T-helper 2 cell treated with Interferon-gamma antibody and Interleukin-4, amounts not matched to agents 5 μg/mL and 100 μg/mL, for 36 hours (primary cell): ENCODE measurements at regions not wholly inside any gene's neighbourhood (a gene's known extent, or its start where the extent isn't known, plus 50 kb on each side); places are given as distances from the start of the nearest gene placed in this dataset.

ENCODE experiments used
- DNase-seq: peaks from one replicate; pipeline ENCODE4 v3.0.0; 2021; ENCODE audit warnings: low spot score
- H3K27ac Mint-ChIP-seq: one replicate; pipeline ENCODE4 v1.8.0; 2021; ENCODE audit warnings: mild to moderate bottlenecking, mixed read lengths
- H3K27me3 Mint-ChIP-seq: one replicate; pipeline ENCODE4 v1.8.0; 2021; ENCODE audit warnings: low read depth, mixed read lengths
- H3K36me3 Mint-ChIP-seq: one replicate; pipeline ENCODE4 v1.8.0; 2021; ENCODE audit warnings: low read depth, mixed read lengths
- H3K4me1 Mint-ChIP-seq: one replicate; pipeline ENCODE4 v1.8.0; 2021; ENCODE audit warnings: low read depth, mixed read lengths
- H3K4me3 Mint-ChIP-seq: one replicate; pipeline ENCODE4 v1.8.0; 2022; ENCODE audit warnings: mild to moderate bottlenecking, moderate library complexity, mixed read lengths
- H3K9me3 Mint-ChIP-seq: one replicate; pipeline ENCODE4 v1.8.0; 2021; ENCODE audit warnings: mixed read lengths

DNA sequence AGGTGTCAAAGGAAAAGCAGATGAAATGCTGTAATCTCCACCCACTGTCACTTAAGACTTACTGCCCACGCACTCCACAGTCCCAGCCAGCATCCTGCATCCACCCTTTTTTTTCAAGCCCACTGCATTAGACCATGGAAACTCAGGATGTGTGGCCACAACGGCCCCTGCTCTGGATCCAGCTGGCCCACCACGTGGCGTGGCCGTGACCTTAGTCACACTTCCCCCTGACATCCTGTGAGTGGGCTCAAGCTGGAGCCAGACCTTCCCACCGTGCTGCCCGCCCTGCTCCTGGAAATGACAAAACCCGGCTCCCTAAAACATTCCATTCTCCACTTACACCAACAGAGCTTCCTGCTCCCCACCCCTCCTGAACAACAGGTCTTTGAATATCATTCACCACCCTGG lies 588.3 kb upstream of the DIPK2B start:
- Mint-ChIP-seq H3K4me3 (peak overlapping the region; percentile 2), H3K27ac (peak overlapping the region; percentile 42), H3K4me1 (peaks cover 48% of the 10 kb centered on the region), H3K27me3 (no peaks in the 10 kb centered on the region), H3K36me3 (peaks cover 39% of the 10 kb centered on the region), H3K9me3 (no peaks in the 10 kb centered on the region)
- no peak for DNase-seq

DNA sequence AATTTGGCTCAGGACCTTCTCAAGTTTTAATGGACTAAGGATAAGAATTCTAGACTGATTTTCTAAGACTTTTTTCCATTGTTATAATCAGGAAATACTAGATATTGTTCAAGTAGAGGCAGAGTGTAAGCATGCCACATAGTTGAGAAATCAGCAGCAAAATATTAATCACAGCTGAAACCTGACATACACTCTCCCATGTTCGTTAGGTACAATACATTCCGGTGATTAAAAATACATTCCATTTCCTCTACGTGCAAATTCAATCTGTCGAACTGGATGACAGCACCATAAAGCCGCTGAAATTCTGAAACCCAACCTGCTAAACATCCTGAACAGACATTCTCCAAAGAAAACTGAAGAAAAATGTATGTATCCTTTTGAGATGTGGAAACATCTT lies 587.6 kb upstream of the DIPK2B start:
- Mint-ChIP-seq H3K4me1 (peaks cover 49% of the 10 kb centered on the region), H3K4me3 (no peak overlapping the region), H3K27me3 (no peaks in the 10 kb centered on the region), H3K36me3 (peaks cover 38% of the 10 kb centered on the region), H3K9me3 (no peaks in the 10 kb centered on the region), H3K27ac (no peak overlapping the region)
- no peak for DNase-seq

DNA sequence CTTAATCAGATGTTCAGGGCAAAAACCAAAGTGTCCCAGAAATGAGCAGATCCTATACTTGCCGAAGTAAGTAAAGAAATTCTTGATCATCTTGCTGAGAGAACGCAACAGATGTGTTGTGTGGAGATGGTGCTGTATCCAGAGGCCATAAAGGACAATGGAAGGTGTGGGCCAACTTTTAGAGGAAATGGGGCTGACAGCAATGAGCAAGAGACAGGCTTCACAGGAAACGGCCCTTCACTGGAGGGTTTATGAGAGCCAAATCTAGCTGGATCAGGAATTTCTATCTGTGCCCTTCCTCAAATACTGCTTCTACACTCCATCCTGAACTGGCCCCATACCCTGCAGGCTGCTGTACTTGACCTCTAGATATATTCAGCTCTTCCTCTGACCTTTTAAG lies 583.9 kb upstream of the DIPK2B start:
- no peaks in the 10 kb centered on the region for H3K9me3 Mint-ChIP-seq
- peak overlapping the region; percentile 2 for H3K27ac Mint-ChIP-seq
- DNase-seq: no peak
- H3K4me3 Mint-ChIP-seq: no peak overlapping the region
- peaks cover 58% of the 10 kb centered on the region for H3K4me1 Mint-ChIP-seq
- H3K27me3 Mint-ChIP-seq: no peaks in the 10 kb centered on the region
- H3K36me3 Mint-ChIP-seq: peaks cover 28% of the 10 kb centered on the region

DNA sequence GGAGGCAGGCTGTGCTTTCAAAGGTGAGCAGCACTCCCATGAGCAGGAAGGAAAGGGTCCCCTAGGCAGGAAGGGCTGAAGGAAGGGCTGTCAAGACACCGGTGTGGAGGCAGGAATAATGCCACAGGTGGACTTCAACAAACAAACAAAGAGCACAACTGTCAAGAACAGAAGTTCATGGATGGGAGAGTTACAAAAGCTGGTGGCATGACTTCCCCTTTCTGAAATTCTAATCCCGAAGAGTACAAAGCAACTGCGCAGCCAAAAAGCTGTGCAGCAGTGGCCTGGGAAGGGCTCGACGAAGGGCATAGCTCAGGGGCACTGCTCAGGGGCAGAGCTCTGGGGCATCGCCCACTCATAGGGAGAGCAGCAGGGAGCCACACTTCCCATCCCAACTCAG lies 582.3 kb upstream of the DIPK2B start:
- Mint-ChIP-seq H3K9me3 (no peaks in the 10 kb centered on the region), H3K4me3 (no peak overlapping the region), H3K36me3 (peaks cover 34% of the 10 kb centered on the region), H3K27ac (peak overlapping the region; percentile 34), H3K4me1 (peaks cover 60% of the 10 kb centered on the region), H3K27me3 (no peaks in the 10 kb centered on the region)
- DNase-seq: no peak

DNA sequence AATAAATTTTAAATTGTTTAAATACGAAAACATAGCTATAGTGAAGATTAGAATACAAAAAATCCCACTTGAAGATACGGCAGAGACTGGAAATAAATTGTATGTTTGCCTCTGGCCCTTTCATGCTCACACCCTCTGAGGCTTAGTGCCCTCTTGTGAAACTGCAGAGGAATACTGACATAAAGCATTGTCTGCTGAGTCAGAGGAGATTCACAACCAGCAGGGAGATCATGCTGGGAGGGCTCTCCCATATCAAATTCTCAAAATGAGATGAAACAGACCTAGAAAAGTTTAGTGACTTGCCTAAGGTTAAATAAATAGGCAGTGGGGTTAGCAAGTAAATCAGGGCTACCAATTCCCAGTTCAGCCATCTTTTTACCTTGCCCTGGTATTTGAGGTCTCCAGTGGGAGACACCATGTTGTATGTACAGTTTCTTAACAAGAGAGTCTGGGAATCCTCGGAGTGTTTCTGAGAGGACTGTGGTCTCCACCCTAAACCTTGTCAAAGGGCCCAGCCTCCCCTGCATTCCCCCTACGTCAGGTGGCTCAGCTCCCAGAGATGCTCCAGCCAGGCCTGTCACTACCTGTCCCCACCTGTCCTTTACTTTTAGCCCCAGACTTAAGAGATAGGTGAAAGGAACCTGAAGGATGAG lies 581.4 kb upstream of the DIPK2B start:
- Mint-ChIP-seq H3K9me3 (no peaks in the 10 kb centered on the region), H3K36me3 (peaks cover 34% of the 10 kb centered on the region), H3K4me1 (peaks cover 70% of the 10 kb centered on the region), H3K4me3 (no peak overlapping the region), H3K27ac (no peak overlapping the region), H3K27me3 (no peaks in the 10 kb centered on the region)
- no peak for DNase-seq

DNA sequence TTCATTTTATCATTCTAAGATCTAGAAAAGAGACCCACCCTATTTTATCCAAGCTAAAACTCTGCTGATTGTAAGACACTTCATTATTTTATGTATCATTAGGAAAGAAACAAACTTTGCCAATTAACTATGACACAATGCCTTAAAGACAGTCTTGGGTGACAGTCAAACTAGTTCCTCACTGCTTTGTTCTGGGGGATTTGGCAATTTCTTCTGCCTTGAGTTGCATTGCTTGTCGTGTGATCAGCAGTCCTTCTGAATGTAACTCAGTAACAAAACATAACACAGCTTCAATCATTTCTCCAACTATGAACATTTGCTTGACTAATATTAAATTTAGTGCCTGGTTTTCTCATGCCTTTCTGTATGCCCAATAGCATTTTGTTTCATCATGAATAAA lies 577.9 kb upstream of the DIPK2B start:
- H3K4me1 Mint-ChIP-seq: peaks cover 69% of the 10 kb centered on the region
- no peaks in the 10 kb centered on the region for H3K27me3 Mint-ChIP-seq
- peaks cover 26% of the 10 kb centered on the region for H3K36me3 Mint-ChIP-seq
- H3K27ac Mint-ChIP-seq: no peak overlapping the region
- no peak overlapping the region for H3K4me3 Mint-ChIP-seq
- H3K9me3 Mint-ChIP-seq: no peaks in the 10 kb centered on the region
- DNase-seq: no peak

DNA sequence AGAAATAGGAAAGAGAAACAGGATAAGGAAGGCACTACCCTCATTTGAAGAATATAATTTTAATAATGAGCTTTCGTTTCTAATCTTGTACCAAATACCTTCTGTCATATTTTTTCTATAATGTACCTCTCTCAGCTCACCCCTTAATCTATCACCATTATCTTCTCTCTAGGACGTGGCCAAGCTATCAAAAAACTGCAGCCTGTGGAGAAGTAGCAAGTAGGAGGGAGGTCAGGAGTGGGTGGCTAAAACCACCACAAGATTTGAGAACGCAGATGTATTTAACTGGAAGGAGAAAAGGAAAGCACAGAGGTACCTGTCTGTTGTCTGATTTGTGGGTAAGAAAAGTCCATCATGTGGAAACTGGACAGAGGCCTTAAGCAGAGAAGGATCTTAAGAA lies 576.7 kb upstream of the DIPK2B start:
- Mint-ChIP-seq H3K4me3 (peak overlapping the region; percentile 61), H3K9me3 (no peaks in the 10 kb centered on the region), H3K36me3 (peaks cover 29% of the 10 kb centered on the region), H3K4me1 (peaks cover 70% of the 10 kb centered on the region), H3K27ac (peak overlapping the region; percentile 81), H3K27me3 (no peaks in the 10 kb centered on the region)
- no peak for DNase-seq

DNA sequence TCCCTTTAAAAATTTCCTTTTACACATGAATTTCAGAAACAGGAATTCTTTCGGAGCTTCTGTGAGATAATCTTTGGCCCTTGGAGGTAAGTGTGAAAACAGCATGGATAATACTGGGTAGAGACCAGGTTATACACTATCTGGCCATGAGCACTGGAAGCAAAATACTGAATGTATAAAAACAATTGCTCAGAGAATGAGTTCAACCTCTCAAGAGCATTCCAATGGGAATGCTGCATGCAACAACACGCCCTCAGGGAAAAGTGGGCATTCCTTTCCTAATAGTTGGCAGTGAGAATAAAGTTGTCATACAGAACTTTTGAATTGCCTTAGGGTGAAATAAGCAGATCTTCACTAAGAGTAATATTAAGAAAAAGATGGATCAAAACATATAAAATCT lies 574.8 kb upstream of the DIPK2B start:
- no peaks in the 10 kb centered on the region for H3K27me3 Mint-ChIP-seq
- H3K27ac Mint-ChIP-seq: peak overlapping the region; percentile 31
- peaks cover 72% of the 10 kb centered on the region for H3K4me1 Mint-ChIP-seq
- no peak for DNase-seq
- no peaks in the 10 kb centered on the region for H3K9me3 Mint-ChIP-seq
- H3K4me3 Mint-ChIP-seq: no peak overlapping the region
- peaks cover 34% of the 10 kb centered on the region for H3K36me3 Mint-ChIP-seq

DNA sequence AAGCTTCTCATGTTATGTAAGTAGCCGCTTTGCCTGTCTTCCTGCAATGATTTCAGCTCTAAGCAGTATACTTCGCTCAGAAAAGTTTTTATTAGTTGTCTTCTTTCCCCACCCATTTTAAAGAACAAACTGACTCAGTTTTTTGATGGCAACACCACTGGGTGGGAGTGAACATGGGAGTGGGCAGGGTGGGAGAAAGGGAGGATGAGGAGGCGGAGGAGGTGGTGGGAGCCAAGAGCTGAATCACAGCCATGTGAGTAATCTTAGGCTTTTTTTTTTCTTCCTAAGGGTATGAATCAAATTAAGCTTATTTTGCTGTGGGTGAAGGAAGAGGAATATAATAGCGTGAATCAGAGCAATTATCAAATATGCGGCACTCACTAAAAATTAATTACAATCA lies 574.3 kb upstream of the DIPK2B start:
- no peaks in the 10 kb centered on the region for H3K27me3 Mint-ChIP-seq
- H3K4me1 Mint-ChIP-seq: peaks cover 71% of the 10 kb centered on the region
- H3K36me3 Mint-ChIP-seq: peaks cover 30% of the 10 kb centered on the region
- H3K9me3 Mint-ChIP-seq: no peaks in the 10 kb centered on the region
- no peak overlapping the region for H3K27ac Mint-ChIP-seq
- DNase-seq: peak; percentile 22
- no peak overlapping the region for H3K4me3 Mint-ChIP-seq

DNA sequence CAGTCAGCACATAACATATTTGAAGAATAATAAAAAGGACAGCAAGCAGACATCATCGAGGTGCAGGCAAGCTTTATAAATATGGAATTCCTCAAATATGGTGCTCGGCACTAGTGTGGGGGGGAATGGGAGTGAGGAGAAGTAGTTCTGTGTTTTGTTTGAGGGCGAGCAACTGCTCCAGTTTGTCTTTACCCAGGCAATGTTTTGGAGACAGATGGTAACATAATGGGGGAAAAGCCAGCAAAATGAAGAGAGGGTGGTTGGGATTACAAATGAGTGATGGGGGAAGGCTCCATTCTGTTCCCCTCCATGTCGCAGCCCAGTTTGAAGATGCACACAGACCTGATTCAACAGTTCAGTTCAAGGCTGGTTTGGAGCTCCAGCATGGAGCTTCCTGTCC lies 572.9 kb upstream of the DIPK2B start:
- no peaks in the 10 kb centered on the region for H3K9me3 Mint-ChIP-seq
- no peak for DNase-seq
- no peaks in the 10 kb centered on the region for H3K27me3 Mint-ChIP-seq
- peaks cover 59% of the 10 kb centered on the region for H3K4me1 Mint-ChIP-seq
- H3K27ac Mint-ChIP-seq: peak overlapping the region; percentile 76
- H3K36me3 Mint-ChIP-seq: peaks cover 25% of the 10 kb centered on the region
- H3K4me3 Mint-ChIP-seq: no peak overlapping the region

DNA sequence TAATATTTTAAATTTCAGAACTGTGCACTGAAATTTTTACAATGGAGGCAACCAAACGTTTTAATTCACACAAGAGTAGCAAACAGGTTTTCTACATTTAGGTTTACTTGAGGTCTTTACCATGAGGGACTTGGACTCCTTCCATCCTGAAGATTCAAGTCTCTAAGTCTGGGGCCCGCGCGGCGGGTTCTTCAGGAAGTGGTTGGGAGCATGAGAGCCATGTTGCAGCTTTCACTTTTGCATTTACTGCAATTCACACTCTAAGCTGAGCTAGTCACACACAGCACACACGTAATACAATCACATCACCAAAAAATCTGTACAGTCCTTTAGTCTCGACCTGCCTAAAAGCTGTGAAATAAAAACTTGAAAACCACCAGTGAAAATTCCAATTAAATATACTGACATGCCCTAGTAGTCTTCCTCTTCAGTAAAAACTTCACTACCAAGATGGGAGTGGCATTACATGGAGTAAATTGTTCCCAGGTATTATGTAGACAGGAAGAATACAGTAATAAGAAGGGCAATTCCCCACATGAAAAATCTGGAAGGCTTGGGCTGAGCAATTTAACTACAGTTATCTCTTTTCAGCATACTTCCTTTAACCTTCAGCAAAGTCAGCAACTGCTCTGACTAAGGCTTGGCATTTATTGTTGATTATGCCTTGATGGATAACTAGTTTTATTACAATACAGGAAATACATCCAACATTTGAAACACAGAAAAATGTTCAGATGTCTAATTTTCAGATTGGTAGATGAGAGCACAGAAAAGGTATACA lies 571.1 kb upstream of the DIPK2B start:
- peaks cover 56% of the 10 kb centered on the region for H3K4me1 Mint-ChIP-seq
- H3K27ac Mint-ChIP-seq: peak overlapping the region; percentile 93
- H3K36me3 Mint-ChIP-seq: peaks cover 30% of the 10 kb centered on the region
- no peaks in the 10 kb centered on the region for H3K9me3 Mint-ChIP-seq
- peak; percentile 57 for DNase-seq
- H3K4me3 Mint-ChIP-seq: peak overlapping the region; percentile 93
- H3K27me3 Mint-ChIP-seq: no peaks in the 10 kb centered on the region

DNA sequence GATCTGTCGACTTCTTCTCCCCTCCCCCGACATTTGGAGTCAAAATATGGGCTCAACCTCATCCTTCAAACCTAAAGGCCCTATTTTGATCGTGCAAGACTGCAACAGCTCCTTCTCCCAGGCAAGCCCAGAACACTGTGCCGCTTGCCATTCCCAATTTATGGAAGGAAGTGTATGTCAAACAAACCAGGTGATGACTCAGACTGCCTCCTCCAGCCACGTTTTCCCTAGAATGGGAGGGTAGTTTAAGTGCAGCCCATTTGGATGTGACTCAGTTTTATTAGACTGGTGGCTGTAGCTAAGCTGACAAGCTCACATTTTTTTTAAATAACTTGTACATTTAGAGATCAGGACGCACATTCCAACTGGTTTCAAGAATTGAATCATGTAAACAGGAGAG lies 570.4 kb upstream of the DIPK2B start:
- no peak for DNase-seq
- Mint-ChIP-seq H3K27ac (peak overlapping the region; percentile 93), H3K27me3 (no peaks in the 10 kb centered on the region), H3K36me3 (peaks cover 27% of the 10 kb centered on the region), H3K9me3 (no peaks in the 10 kb centered on the region), H3K4me1 (peaks cover 52% of the 10 kb centered on the region), H3K4me3 (peak overlapping the region; percentile 93)

DNA sequence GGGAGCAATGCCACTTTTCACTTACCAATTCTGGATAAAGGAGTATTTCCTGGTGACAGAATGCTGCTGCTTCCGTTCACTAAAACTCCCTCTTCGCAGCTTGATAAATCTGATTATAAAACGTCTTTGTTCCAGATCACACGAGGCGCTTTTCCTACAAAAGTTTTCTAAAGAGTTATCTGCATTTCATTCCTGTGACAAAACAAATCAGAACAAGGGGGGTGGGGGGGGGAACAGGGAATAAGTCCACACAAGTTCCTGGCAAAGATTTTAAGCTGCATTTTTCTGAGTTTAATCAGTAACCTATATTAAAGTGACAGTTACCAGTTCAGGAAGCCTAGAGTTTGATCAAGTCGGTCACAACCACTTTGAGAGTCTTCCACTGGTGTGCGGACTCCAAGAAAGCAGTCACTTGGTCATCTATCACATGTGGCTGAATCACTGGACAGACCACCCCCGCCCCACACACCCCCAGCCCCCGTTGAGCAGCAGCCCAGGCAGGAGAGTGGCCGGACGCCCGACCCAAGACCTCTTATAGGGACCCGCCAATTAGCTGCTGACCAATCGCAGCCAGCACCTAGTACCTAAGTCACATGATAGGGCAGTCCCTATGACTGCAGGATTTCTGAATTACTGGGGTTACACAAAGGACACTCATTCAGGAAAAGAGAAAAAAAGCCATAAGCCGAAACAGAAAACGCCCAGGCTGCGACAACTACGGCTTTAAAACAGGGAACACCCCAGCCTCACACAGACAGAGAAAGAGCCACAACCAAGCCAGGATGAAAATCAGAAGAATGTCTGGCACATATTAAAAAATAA lies 569.3 kb upstream of the DIPK2B start:
- peak overlapping the region; percentile 93 for H3K27ac Mint-ChIP-seq
- peaks cover 57% of the 10 kb centered on the region for H3K4me1 Mint-ChIP-seq
- DNase-seq: peak; percentile 54
- H3K36me3 Mint-ChIP-seq: peaks cover 29% of the 10 kb centered on the region
- H3K27me3 Mint-ChIP-seq: no peaks in the 10 kb centered on the region
- peak overlapping the region; percentile 93 for H3K4me3 Mint-ChIP-seq
- H3K9me3 Mint-ChIP-seq: no peaks in the 10 kb centered on the region

DNA sequence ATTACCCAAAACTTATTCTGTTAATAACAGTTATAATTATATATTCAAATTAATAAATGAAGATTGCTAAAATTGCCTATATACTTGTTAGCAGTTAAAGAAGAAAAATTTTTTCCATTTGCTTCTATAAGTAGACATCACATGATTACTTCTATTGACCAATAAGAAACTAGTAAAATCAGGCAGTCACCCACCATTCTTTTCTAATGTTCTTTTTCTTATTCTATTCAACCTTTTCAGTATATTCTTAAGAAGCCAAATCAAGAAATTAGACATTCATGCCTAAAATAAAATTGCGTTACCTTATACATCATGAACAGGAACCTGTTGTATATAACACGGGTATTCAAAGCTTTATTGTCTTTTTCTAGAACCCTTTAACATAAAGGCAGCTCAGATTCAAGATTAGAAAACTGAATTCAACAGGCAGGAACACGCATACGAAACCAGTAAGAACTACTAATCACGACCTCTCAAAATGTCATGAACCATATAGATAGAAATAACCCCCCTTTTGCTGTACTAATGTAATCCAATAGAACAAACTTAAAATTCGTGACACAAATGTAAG lies 568.1 kb upstream of the DIPK2B start:
- H3K4me3 Mint-ChIP-seq: peak overlapping the region; percentile 93
- H3K36me3 Mint-ChIP-seq: peaks cover 30% of the 10 kb centered on the region
- peaks cover 52% of the 10 kb centered on the region for H3K4me1 Mint-ChIP-seq
- no peaks in the 10 kb centered on the region for H3K27me3 Mint-ChIP-seq
- H3K9me3 Mint-ChIP-seq: no peaks in the 10 kb centered on the region
- DNase-seq: no peak
- H3K27ac Mint-ChIP-seq: peak overlapping the region; percentile 93
